ENCODE measurements at regions not wholly inside any gene's neighbourhood (a gene's known extent, or its start where the extent isn't known, plus 50 kb on each side); places are given as distances from the start of the nearest gene placed in this dataset.
"Not testable (repeated sequence)": the region's sequence is repeated elsewhere in the genome, so short reads cannot be mapped to it uniquely, and the experiment has no call there.

GRCh38 chr9:40169204-40169603 lies 813.7 kb downstream of the SPATA31A1 start:
- TF ChIP-seq CTCF (IDR thresholded peaks at IDR 0.05; ENCODE audit: insufficient read depth, low read length, poor library complexity, severe bottlenecking); EZH2phosphoT487 (conservative IDR thresholded peaks at IDR 0.05; ENCODE audit: low read length): not testable (repeated sequence)
